BJ (cell line): ENCODE measurements at regions not wholly inside any gene's neighbourhood (a gene's known extent, or its start where the extent isn't known, plus 50 kb on each side); places are given as distances from the start of the nearest gene placed in this dataset.

ENCODE experiments used
- CTCF ChIA-PET: fragments of 350-600 bp; formaldehyde crosslinking; extraction: SDS; loops from one replicate; lab custom pipeline; 2021; ENCODE audit warnings: antibody characterized with exemption, inconsistent platforms; lab: Yijun Ruan, JAX
- POLR2A ChIA-PET: fragments of 300-600 bp; sonication (Branson Sonifier 250); formaldehyde crosslinking; extraction: SDS; loops from one replicate; lab custom pipeline; 2021; ENCODE audit warnings: antibody characterized with exemption; lab: Charles Lee
- DNase-seq: peaks from one replicate; pipeline ENCODE4 v3.0.0-alpha.2; 2011; ENCODE audit warnings: low read depth
- H3K27me3 ChIP-seq: 2 replicates; pipeline ENCODE4 v1.6.0; 2011; ENCODE audit warnings: low read length; ENCODE audit not compliant: control insufficient read depth, insufficient read depth
- H3K36me3 ChIP-seq: 2 replicates; pipeline ENCODE4 v1.5.1; 2011; ENCODE audit warnings: low read length; ENCODE audit not compliant: control insufficient read depth, insufficient read depth
- H3K4me3 ChIP-seq: 2 replicates; pipeline ENCODE4 v1.5.1; 2011; ENCODE audit warnings: low read depth, mild to moderate bottlenecking, control low read depth, low read length
- CTCF ChIP-seq: IDR thresholded peaks from 2 replicates; pipeline ENCODE4 v1.5.1; 2011; ENCODE audit warnings: low read depth, mild to moderate bottlenecking, control low read depth, inconsistent platforms, low read length, moderate library complexity; ENCODE audit not compliant: insufficient read depth

- H3K36me3 ChIP-seq, result no peaks in the 10 kb centered on the region
- no peak overlapping the region for H3K4me3 ChIP-seq
- ChIA-PET CTCF (no interaction called here), POLR2A (no interaction called here)
- DNase-seq, result no peak
- TF ChIP-seq CTCF, result no peak
- no peaks in the 10 kb centered on the region for H3K27me3 ChIP-seq
Observed at GRCh38 chr11:116376547-116376946, 396.2 kb downstream of the BUD13 start.

- H3K36me3 ChIP-seq, result no peaks in the 10 kb centered on the region
- ChIA-PET CTCF (no interaction called here), POLR2A (no interaction called here)
- H3K27me3 ChIP-seq, result no peaks in the 10 kb centered on the region
- no peak for TF ChIP-seq CTCF
- no peak for DNase-seq
- H3K4me3 ChIP-seq, result no peak overlapping the region
Observed at GRCh38 chr11:116376054-116376453, 396.7 kb downstream of the BUD13 start.

- no peaks in the 10 kb centered on the region for H3K27me3 ChIP-seq
- H3K36me3 ChIP-seq, result no peaks in the 10 kb centered on the region
- POLR2A ChIA-PET, result no interaction called here
- no peak for DNase-seq
- TF ChIP-seq CTCF, result no peak
- no peak overlapping the region for H3K4me3 ChIP-seq
- CTCF ChIA-PET, result no interaction called here
Observed at GRCh38 chr11:116375221-116375620, 397.6 kb downstream of the BUD13 start.

- Histone ChIP-seq H3K36me3 (no peaks in the 10 kb centered on the region), H3K27me3 (no peaks in the 10 kb centered on the region), H3K4me3 (no peak overlapping the region)
- TF ChIP-seq CTCF, result no peak
- ChIA-PET POLR2A (no interaction called here), CTCF (no interaction called here)
- no peak for DNase-seq
Observed at GRCh38 chr11:116374085-116374484, 398.7 kb downstream of the BUD13 start.

DNA sequence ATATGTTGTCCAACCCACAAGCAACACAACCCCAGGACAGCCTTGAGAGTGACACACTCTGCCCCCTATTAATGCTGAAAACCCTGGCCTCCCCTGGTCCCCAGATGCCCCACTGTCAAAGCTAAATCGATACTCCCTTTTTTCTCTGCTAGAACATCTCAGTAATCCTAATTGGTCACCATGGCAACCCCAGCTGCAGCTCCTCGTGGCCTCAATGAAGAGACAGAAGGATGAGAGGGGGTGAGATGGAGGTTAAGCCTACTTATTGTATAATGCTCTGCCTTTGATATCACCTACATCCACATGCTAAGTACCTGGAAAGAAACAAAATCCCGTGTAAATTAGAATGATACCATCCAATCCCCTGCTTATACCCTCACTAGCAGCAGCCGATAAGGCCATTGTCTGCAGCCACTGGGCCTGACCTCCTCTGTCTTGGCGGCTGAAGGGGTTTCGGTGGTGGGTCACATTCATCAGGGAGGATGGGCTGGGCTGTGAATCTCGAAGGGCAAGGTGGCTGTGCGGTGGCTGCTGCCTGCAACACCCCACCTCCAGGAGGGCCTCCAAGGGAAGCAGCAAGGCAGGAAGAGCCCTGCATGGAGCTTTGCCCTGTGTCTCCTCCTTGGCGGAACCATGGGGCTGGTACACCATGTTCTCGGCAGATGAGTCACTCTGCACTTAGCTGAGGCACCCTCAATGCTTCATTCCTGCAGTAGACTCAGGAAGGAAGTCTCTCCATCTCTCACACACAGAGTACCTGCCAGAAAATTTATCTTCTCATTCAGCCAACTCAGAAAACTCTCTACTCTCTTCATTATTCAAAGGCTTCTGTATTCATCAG is 399.5 kb downstream of the BUD13 start:
- DNase-seq, result no peak
- Histone ChIP-seq H3K4me3 (no peak overlapping the region), H3K27me3 (no peaks in the 10 kb centered on the region), H3K36me3 (no peaks in the 10 kb centered on the region)
- CTCF ChIA-PET, result no interaction called here
- TF ChIP-seq CTCF, result no peak
- POLR2A ChIA-PET, result no interaction called here
